IPS DF 19.7 (cell line): ENCODE measurements at regions not wholly inside any gene's neighbourhood (a gene's known extent, or its start where the extent isn't known, plus 50 kb on each side); places are given as distances from the start of the nearest gene placed in this dataset.
"Not testable (repeated sequence)": the region's sequence is repeated elsewhere in the genome, so short reads cannot be mapped to it uniquely, and the experiment has no call there.

Source experiments
- DNase-seq: peaks from one replicate; pipeline ENCODE4 v3.0.0-alpha.2; 2013; ENCODE audit warnings: low read depth, low spot score

DNA sequence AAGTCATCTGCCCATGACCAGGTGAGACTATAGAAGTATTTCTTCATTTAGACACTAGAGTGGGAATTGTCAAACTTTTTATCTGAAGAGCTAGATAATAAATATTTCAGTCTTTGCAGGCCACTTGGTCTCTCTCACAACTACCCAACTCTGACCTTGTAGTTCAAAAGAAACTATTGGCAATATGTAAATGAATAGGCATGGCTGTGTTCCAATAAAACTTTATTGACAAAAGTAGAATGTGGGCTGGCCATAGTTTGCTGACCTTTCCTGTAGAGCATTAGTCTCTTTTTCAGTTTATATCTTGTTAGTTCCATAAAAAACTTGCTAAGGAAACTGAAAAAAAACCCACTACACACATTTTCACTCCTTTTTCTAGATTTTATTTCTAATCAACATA lies 535.5 kb downstream of the PRR16 start:
- DNase-seq = no peak

DNA sequence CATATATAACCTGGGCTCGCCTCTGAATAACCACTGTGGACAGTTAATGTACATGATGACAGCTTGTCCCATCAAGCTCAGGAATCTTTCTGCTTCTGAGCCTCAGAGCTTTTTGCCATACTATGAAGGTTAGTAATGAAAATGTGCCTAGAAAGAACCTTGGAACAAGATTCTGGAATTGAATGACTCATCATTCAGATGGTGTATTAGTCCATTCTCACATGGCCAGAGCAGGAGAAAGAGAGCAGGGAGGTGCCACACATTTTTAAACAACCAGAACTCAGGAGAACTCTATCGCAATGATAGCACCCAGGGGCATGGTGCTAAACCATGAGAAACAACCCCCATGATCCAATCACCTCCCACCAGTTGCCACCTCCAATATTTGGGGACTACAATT lies 542.1 kb downstream of the PRR16 start:
- DNase-seq = no peak

DNA sequence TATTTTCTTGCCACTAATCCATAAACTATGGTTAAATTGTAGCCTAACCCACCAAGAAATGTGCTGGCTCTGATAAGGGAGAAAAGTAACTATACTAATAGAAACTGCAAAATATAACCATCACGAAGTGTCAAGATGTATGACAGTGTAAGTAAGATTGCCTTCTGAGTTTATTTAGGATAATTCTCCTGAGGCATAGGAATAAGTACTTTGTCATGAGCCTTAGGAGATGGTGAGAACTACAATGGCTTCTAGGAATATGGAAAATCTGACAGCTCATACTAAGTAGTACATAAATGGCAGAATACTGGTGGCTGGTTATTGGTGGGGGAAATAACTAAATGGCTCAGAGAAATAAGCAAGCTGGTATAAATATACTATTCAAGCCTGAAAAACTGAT lies 543.9 kb downstream of the PRR16 start:
- DNase-seq = no peak

DNA sequence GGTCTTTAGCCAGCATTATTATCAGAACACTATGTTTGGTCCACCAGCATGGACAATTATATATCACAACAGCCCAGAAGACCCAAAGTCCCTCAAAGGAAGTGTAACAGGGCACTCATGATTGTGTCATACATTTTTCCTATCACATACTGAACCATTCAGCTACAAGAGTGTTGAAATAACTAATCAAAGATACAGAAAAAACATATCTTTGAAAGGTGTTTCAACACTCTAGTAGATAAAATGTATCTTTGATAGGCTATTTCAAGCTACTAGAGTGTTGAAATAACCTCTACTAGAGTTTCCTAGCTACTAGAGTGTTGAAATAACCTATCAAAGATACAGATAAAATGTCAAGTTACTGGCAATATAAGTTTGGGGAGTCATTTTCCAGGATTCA lies 545.0 kb downstream of the PRR16 start:
- DNase-seq = no peak

DNA sequence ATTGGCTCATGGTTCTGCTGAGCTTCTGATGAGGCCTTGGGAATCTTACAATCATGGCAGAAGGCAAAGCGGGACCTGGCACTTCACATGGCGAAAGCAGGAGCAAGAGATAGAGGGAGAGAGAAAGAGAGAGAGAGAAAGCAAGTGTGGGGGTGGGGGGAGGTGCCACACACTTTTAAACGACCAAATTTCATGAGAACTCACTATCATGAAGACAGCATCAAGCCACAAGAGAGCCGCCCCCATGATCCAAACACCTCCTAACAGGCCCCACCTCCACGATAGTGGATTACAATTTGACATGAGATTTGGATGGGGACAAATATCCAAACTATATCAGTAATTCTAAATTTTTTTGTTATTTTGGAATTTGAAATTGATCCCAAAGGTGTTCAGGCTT lies 553.9 kb downstream of the PRR16 start:
- no peak for DNase-seq

DNA sequence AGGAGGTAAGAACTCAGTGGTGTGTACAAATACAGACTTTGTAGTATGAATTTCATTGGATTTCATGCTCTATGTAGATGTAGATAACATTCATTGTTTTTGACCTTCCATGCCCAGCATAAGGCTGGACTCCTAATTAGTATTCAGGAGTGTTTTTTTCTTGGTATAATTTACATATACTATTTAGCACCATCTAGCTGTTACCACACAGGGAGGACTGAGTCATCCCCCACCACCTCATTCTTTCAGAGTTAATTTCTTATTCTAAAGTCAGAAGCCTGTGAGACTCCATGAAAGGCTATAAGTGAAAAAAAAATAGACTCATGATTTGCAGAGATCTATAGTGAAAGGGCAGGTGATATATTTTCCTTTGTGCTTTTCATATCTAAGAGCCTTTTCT lies 555.0 kb downstream of the PRR16 start:
- DNase-seq = no peak

DNA sequence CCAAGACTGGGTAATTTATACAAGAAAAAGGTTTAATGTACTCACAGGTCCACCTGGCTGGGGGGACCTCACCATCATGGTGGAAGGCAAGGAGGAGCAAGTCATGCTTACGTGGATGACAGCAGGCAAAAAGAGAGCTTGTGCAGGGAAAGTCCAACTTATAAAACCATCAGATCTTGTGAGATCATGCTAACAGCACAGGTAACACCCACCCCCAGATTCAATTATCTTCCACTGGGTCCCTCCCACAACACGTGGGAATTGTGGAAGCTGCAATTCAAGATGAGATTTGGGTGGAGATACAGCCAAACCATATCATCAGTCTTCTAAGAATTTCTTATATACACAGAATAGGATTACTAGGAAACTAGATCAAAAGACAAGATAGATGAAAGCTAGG lies 555.6 kb downstream of the PRR16 start:
- no peak for DNase-seq

DNA sequence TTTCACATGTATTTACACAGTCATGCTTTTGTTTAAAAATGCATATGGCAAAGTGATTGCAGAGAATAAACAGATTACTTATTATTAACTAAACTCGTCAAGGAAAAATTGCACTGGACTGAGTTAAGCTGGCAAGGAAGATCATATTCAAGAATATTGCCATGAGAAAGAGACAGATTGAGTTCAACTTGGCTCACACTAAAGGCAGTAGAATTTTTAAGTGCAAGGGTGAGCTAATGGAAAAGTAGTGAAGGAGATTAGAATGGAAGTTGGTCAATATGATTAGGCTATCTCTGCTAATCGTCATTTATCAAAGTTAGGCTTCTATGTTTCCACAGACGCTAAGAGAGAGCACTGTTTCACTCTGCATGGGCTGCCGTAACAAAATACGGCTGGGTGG lies 557.6 kb downstream of the PRR16 start:
- DNase-seq = no peak

DNA sequence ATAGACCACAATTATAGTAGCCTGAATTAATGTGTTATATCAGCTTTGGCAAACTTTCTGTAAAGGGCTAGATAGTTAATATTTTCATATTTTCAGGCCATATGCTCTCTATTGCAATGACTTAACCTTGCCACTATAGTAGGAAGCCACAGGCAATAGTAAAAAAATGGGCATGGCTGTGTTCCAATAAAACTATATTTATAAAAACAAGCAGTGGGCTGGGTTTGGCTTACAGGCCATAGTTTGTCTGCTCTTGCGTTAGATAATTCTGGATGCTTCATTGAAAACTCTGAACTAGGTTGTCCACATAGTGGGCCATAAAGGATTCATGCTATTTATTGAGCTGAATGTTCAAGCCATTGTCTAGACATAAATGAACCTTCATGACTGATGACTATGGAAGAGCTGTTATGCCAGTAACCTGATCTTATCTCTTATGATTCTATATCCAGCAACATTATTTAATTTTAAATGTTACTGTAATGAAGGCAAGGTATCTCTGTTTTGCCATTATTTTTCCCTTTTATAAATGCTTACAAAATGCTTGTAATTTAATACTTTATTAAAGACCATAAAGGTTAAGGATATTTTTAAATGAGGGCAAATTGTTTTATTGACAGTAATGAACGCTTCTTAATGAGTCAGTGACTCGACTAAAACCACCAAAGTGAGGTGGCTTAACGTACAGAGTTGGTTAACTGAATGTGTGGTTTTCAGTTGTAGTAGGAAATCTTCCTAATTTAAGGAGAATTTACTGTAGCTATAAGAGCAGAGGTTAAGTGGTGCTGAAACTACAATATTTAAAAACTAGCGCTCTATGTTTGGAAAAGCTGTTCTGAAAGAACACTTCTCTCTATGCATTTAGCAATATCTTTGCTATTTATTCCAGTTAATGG lies 560.6 kb downstream of the PRR16 start:
- DNase-seq = no peak

DNA sequence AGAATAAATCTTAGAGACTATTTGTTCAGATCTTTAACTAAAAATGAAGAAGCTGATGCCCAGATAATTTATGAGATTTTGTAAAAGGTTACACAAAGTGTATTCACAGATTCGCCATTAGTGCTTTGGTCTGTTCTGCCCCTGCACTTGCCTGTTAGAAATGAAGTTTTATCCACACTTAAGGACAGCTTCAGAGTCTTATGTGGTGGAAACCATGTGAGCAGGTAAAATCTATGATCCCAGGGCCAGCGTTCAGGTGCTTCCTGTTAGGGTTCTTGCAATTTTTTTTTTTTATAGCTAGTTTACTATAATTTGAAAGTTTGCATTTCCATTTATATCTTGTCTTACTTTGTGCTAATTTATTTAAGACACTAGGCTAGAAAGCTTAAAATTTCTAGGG lies 561.6 kb downstream of the PRR16 start:
- DNase-seq = no peak

DNA sequence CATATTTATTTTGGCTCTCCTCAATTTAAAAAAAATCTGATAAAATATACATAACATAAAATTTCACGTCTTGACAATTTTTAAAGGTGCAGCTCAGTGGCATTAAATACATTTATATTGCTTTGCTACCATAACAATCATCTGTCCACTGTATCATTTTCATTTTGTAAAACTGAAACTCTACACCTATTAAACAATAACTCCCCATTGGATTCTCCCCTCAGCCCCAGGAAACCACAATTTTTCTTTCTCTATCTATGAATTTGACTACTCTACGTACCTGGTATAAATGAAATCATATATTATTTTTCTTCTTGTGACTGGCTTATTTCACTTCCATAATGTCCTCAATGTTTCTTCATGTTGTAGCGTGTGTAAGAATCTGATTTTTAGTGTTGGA lies 563.5 kb downstream of the PRR16 start:
- no peak for DNase-seq

DNA sequence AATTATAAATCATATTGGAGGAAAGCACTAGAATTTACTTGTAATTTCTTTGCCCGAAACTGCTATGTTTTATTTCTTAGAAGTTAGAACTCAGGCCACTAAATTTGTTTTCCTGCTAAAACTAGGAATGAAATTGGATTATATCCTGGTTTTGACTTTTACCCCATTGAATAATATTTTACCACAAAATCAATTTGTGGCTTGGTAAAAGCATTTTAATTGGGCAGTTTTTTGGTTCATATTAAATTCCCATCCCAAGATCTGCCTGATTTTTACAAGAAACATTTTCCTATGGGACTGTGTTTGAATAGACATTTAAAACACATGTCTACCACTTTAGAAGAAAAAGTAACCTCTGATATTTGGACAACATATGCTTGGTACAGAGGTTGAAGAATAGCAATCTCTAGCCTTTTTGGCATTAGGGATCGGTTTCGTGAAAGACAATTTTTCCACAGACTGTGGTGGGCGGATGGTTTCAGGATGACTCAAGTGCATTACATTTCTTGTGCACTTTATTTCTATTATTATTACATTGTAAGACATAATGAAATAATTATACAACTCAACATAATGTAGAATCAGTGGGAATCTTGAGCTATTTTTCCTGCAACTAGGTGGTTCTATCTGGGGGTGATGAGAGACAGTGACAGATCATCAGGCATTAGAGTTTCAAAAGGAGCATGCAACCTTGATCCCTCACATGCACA lies 565.6 kb downstream of the PRR16 start:
- DNase-seq = no peak

DNA sequence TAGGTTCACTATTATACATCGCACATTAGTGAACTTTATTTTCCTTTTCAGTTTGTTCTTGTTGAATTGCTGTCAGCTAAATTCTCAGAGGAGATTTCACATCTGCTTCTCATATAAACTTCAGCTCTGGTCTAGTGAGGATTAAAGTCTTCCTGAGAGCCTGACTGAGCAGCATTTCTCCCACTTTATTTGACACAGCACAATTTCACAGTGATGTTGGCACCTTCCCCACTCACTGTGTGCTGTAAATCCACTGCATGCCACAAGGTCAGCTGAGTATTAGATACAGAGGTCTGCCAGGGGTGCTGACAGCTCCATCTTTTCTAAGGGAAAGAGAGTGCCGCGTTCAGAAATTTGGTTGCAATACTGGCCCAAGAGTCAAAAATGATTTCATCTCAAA lies 567.4 kb downstream of the PRR16 start:
- DNase-seq = no peak

DNA sequence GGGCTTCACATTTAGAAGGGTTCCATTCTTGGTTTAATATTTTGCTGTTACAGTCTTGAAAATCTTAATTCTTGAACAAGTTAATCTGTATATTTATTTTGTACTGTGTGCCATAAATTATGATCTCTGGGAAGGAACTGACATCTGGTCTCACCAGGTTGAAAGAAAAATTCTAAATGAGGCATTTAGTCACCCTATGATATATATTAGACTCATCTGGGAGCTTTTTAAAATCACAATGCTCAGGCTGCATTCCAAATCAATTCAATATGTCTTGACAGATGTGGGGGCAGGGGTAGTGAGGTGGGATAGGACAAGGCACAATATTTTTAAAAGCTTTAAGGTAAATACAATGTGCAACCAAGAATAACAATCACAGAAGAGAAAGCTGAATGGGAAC lies 569.2 kb downstream of the PRR16 start:
- DNase-seq = no peak

DNA sequence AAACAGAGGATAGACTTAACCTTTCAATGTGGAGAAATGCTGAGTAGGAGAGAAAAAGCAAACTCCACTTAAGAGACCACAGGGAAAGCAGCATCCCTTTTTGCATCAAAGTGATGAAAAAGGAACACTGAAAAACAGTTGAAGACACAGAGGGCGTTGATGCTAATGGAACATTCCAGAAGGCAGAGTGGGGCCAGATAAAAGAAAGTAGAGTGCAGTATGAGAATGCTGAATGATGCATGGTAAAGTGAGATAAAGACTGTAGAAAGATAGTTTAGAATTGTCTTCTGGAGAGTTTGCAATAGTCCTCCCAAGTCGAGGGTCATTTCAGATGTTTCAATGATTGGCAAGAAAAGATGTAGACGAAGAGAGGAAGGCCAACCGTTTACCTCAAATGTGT lies 574.3 kb downstream of the PRR16 start:
- DNase-seq = no peak

DNA sequence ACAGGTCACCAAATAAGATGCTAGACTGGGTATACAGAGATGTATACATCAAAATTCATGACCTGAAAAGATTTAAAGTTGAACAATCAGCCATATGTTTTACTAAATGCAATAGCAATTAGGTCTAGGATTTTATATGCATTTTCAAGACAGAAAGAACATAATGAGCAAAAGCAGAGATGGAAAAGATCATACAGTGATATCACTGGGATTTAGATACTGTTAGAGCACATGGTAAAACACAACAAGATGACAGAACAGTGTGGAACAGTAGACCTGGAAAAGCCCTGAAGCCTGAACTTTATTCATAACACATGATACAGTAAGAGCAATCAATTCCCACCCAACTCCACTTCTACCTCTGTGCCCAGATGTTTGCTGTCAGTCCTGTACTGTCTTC lies 585.9 kb downstream of the PRR16 start:
- no peak for DNase-seq

DNA sequence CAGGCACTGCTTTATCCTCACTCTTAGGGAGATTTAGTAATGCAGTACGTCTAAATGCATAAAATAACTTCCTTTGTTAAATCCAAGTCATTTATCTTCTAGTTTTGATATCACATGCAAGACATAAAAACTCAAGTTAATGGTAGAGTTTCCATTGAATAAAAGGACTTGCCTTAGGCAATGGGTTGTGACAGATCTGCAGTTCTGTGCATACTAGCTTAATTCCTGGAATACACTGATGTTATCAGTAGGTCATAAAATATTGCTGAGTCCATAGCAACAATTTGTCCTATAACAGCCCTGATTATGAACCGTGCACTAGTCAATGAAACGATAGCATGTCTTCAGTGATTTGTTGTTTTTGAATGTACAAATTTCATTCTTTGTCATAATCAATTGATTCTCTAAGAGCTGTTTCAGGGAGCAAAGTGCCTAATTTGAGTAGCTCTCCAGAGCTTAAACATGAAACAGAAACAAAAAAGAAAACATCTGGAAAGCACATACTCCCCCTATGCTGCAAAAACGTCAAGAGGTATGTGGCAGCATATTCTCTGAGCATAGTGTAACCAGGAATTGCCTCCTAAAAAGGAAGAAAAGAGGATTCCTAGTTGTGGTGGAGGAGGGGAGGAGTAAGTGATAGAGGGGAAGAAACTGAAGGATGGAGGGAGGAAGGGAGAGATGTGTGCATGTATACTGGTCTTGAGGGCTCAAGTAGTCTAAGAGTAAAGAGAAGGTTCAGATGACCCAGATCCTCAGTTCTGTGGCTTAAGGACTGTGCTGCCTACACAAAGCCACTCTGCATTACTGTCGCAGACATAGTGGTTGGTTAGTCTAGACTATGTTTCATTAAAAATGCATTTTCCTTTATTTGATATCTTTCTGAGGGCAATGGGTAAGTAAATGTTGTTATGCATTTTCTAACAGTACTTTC lies 589.2 kb downstream of the PRR16 start:
- DNase-seq = no peak

DNA sequence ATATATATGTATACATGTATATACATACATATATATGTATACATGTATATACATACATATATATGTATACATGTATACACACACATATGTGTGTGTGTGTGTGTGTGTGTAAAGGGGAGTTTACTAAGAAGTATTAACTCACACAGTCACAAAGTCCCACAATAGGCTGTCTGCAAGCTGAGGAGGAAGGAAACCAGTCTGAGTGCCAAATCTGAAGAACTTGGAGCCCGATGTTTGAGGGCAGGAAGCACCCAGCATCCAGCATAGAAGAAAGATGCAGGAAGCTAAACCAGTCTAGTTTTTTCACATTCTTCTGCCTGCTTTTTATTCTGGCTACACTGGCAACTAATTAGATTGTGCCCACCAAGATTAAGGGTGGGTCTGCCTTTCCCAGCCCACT lies 591.5 kb downstream of the PRR16 start:
- DNase-seq = no peak

DNA sequence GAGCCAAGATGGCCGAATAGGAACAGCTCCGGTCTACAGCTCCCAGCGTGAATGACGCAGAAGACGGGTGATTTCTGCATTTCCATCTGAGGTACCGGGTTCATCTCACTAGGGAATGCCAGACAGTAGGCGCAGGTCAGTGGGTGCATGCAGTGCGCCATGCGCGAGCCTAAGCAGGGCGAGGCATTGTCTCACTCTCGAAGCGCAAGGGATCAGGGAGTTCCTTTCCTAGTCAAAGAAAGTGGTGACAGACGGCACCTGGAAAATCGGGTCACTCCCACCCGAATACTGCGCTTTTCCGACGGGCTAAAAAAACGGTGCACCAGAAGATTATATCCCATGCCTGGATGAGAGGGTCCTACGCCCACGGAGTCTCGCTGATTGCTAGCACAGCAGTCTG lies 600.1 kb downstream of the PRR16 start:
- not testable (repeated sequence) for DNase-seq

DNA sequence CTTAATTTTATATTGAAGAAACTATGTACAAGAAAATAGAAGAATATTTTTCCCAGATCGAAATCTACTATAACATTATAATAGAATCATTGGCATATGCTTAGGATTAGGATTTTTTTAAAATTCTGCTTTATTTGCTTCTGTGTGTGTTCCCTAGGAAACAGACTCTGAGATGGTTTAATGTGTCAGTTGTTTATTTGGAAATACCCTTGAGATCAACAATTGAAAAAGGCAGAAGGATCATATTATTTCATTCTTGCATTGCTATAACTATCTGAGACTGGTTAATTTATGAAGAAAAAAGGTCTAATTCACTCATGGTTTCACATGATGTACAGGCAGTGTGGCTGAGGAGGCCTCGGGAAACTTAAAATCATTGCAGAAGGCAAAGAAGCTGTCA lies 622.6 kb downstream of the PRR16 start:
- DNase-seq = no peak

DNA sequence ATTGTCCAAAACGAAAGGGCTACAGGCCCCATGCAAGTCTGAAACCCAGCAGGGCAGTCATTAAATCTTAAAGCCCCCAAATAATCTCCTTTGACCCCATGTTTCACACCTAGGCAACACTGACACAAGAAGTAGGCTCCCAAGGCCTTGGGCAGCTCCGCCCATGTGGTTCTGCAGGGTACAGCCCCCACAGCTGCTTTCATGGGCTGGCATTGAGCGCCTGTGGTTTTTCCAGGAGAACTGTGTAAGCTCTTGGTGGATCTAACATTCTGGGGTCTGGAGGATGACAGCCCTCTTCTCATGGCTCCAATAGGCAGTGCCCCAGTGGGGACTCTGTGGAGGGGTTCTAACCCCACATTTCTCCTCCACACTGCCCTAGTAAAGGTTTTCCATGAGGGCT lies 623.5 kb downstream of the PRR16 start:
- no peak for DNase-seq

DNA sequence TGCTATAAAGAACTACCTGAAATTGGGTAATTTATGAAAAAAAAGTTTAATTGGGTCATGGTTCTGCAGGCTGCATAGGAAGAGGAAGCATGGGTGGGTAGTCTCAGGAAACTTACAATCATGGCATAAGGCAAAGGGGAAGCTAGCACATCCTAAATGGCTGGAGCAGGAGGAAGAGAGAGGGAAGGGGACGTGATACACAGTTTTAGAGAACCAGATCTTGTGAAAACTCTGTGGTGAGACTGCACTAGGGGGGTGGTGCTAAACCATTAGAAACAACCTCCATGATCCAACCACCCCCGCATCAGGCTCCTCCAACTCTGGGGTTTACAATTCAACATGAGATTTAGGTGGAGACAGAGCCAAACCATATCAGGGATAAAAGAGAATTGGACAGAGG lies 624.2 kb downstream of the PRR16 start:
- no peak for DNase-seq
